ENCODE measurements at regions not wholly inside any gene's neighbourhood (a gene's known extent, or its start where the extent isn't known, plus 50 kb on each side); places are given as distances from the start of the nearest gene placed in this dataset.

GRCh38 chr3:167114619-167115018 is 265.5 kb downstream of the ZBBX start:
- no peak for DNase-seq (ENCODE audit: low spot score in 2 of 2, unreplicated experiment in 2 of 2)
- no peaks in the 10 kb centered on the region for H3K4me1 Mint-ChIP-seq
- TF ChIP-seq, protein P1, sequence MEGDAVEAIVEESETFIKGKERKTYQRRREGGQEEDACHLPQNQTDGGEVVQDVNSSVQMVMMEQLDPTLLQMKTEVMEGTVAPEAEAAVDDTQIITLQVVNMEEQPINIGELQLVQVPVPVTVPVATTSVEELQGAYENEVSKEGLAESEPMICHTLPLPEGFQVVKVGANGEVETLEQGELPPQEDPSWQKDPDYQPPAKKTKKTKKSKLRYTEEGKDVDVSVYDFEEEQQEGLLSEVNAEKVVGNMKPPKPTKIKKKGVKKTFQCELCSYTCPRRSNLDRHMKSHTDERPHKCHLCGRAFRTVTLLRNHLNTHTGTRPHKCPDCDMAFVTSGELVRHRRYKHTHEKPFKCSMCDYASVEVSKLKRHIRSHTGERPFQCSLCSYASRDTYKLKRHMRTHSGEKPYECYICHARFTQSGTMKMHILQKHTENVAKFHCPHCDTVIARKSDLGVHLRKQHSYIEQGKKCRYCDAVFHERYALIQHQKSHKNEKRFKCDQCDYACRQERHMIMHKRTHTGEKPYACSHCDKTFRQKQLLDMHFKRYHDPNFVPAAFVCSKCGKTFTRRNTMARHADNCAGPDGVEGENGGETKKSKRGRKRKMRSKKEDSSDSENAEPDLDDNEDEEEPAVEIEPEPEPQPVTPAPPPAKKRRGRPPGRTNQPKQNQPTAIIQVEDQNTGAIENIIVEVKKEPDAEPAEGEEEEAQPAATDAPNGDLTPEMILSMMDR (IDR thresholded peaks at IDR 0.05; ENCODE audit: unreplicated experiment): no peak
- H3K27ac Mint-ChIP-seq: no peak overlapping the region
- H3K9me3 Mint-ChIP-seq: peaks cover 12% of the 10 kb centered on the region
- H3K36me3 Mint-ChIP-seq: no peaks in the 10 kb centered on the region
- no peaks in the 10 kb centered on the region for H3K27me3 Mint-ChIP-seq (ENCODE audit: low read depth)
- H3K4me3 Mint-ChIP-seq: no peak overlapping the region

DNA sequence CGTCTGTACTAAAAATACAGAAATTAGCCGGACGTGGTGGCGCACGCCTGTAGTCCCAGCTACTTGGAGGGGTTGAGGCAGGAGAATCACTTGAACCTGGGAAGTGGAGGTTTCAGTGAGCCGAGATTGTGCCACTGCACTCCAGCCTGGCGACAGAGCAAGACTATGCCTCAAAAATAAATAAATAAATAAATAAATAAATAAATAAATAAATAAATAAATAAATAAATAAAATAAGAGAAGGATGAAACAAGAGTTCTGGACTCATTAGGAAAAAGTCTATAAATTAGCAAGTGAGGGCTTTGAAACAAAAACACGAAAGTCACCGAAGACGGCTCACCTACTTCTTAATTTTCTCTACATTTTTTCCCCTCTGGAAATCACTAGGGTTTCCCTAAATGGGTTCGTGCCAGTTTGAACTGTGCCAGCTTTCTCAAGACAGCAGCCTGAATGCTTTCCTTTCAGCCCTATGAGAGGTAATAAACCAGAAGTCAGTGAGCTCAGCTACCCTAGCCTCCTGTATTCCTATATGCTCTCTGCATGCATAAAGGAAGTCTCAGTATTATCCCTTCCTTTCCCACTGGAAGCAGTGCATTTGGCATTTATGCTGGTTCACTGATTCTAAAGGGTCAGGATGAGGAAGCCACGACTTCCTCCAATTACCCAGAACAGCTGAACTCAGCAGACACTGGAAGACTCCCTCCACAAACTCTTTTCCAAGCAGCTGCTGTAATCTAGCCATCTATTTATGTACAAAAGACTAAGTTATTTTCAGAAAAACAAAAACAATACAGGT is 266.9 kb downstream of the ZBBX start:
- no peaks in the 10 kb centered on the region for H3K27me3 Mint-ChIP-seq (ENCODE audit: low read depth)
- TF ChIP-seq, protein P1 (IDR thresholded peaks at IDR 0.05; ENCODE audit: unreplicated experiment): no peak
- peaks cover 7% of the 10 kb centered on the region for H3K9me3 Mint-ChIP-seq
- H3K27ac Mint-ChIP-seq: no peak overlapping the region
- no peaks in the 10 kb centered on the region for H3K4me1 Mint-ChIP-seq
- no peaks in the 10 kb centered on the region for H3K36me3 Mint-ChIP-seq
- no peak for DNase-seq (ENCODE audit: low spot score in 2 of 2, unreplicated experiment in 2 of 2)
- no peak overlapping the region for H3K4me3 Mint-ChIP-seq

- no peak for DNase-seq (ENCODE audit: low spot score in 2 of 2, unreplicated experiment in 2 of 2)
- TF ChIP-seq, protein P1 (IDR thresholded peaks at IDR 0.05; ENCODE audit: unreplicated experiment): no peak
- no peaks in the 10 kb centered on the region for H3K4me1 Mint-ChIP-seq
- no peaks in the 10 kb centered on the region for H3K9me3 Mint-ChIP-seq
- no peak overlapping the region for H3K4me3 Mint-ChIP-seq
- H3K36me3 Mint-ChIP-seq: no peaks in the 10 kb centered on the region
- peaks cover 3% of the 10 kb centered on the region for H3K27me3 Mint-ChIP-seq (ENCODE audit: low read depth)
- H3K27ac Mint-ChIP-seq: no peak overlapping the region
These were observed 269.2 kb downstream of the ZBBX start for GRCh38 chr3:167110901-167111300.

GRCh38 chr3:167109746-167110145 is 270.4 kb downstream of the ZBBX start:
- H3K27me3 Mint-ChIP-seq (ENCODE audit: low read depth): peaks cover 3% of the 10 kb centered on the region
- no peaks in the 10 kb centered on the region for H3K36me3 Mint-ChIP-seq
- TF ChIP-seq, protein P1 (IDR thresholded peaks at IDR 0.05; ENCODE audit: unreplicated experiment): no peak

GRCh38 chr3:167106456-167106855 is 273.6 kb downstream of the ZBBX start:
- H3K27ac Mint-ChIP-seq: no peak overlapping the region
- no peak overlapping the region for H3K4me3 Mint-ChIP-seq
- TF ChIP-seq, protein P1 (IDR thresholded peaks at IDR 0.05; ENCODE audit: unreplicated experiment): no peak
- H3K36me3 Mint-ChIP-seq: no peaks in the 10 kb centered on the region
- H3K27me3 Mint-ChIP-seq (ENCODE audit: low read depth): peaks cover 3% of the 10 kb centered on the region
- H3K4me1 Mint-ChIP-seq: no peaks in the 10 kb centered on the region
- no peaks in the 10 kb centered on the region for H3K9me3 Mint-ChIP-seq
- no peak for DNase-seq (ENCODE audit: low spot score in 2 of 2, unreplicated experiment in 2 of 2)

More at GRCh38 chr3:167109746-167110145, 270.4 kb downstream of the ZBBX start:
- DNase-seq (ENCODE audit: low spot score in 2 of 2, unreplicated experiment in 2 of 2): no peak
- Mint-ChIP-seq H3K9me3 (no peaks in the 10 kb centered on the region), H3K4me1 (no peaks in the 10 kb centered on the region), H3K27ac (no peak overlapping the region), H3K4me3 (no peak overlapping the region)
